HEK293 (cell line): ENCODE measurements at regions not wholly inside any gene's neighbourhood (a gene's known extent, or its start where the extent isn't known, plus 50 kb on each side); places are given as distances from the start of the nearest gene placed in this dataset.

Experiments used
- BCL6B ChIP-seq: fragments of 450-650 bp; formaldehyde crosslinking; IDR thresholded peaks from 2 replicates; pipeline ENCODE4 v1.5.1; 2017; ENCODE audit warnings: missing biosample characterization, missing genetic modification characterization
- CTCF ChIP-seq: fragments of 450-650 bp; formaldehyde crosslinking; IDR thresholded peaks from 2 replicates; pipeline ENCODE4 v1.5.1; 2016; ENCODE audit warnings: missing biosample characterization, missing genetic modification characterization
- YY1 ChIP-seq: fragments of 450-650 bp; formaldehyde crosslinking; IDR thresholded peaks from 2 replicates; pipeline ENCODE4 v1.5.1; 2018; ENCODE audit warnings: missing biosample characterization, missing genetic modification characterization
- ZNF513 ChIP-seq: fragments of 450-650 bp; IDR thresholded peaks from 2 replicates; pipeline ENCODE4 v1.5.1; 2018; ENCODE audit warnings: missing biosample characterization, missing genetic modification characterization
- ZNF621 ChIP-seq: fragments of 450-650 bp; formaldehyde crosslinking; IDR thresholded peaks from 2 replicates; pipeline ENCODE4 v1.5.1; 2017; ENCODE audit warnings: missing biosample characterization, missing genetic modification characterization
- ZSCAN23 ChIP-seq: fragments of 450-650 bp; formaldehyde crosslinking; IDR thresholded peaks from 2 replicates; pipeline ENCODE4 v1.5.1; 2016; ENCODE audit warnings: missing biosample characterization, missing genetic modification characterization

GRCh38 chr17:68662479-68662878 is 61.3 kb upstream of the FAM20A start:
- TF ChIP-seq CTCF (tag by site-specific recombination) = no peak
- no peak for TF ChIP-seq BCL6B (tag by site-specific recombination)
- no peak for TF ChIP-seq YY1 (tag by site-specific recombination)
- TF ChIP-seq ZNF621 (tag by site-specific recombination) = no peak
- TF ChIP-seq ZSCAN23 = no peak
- no peak for TF ChIP-seq ZNF513 (tag by site-specific recombination)
